GM21717 (cell line): ENCODE measurements at regions not wholly inside any gene's neighbourhood (a gene's known extent, or its start where the extent isn't known, plus 50 kb on each side); places are given as distances from the start of the nearest gene placed in this dataset.

ENCODE experiments used
- ATAC-seq: cut with Tn5 transposase; IDR thresholded peaks from one replicate; pipeline ENCODE4 v1.9.1; 2021; ENCODE audit warnings: mild to moderate bottlenecking, moderate library complexity; ENCODE audit not compliant: unreplicated experiment

DNA sequence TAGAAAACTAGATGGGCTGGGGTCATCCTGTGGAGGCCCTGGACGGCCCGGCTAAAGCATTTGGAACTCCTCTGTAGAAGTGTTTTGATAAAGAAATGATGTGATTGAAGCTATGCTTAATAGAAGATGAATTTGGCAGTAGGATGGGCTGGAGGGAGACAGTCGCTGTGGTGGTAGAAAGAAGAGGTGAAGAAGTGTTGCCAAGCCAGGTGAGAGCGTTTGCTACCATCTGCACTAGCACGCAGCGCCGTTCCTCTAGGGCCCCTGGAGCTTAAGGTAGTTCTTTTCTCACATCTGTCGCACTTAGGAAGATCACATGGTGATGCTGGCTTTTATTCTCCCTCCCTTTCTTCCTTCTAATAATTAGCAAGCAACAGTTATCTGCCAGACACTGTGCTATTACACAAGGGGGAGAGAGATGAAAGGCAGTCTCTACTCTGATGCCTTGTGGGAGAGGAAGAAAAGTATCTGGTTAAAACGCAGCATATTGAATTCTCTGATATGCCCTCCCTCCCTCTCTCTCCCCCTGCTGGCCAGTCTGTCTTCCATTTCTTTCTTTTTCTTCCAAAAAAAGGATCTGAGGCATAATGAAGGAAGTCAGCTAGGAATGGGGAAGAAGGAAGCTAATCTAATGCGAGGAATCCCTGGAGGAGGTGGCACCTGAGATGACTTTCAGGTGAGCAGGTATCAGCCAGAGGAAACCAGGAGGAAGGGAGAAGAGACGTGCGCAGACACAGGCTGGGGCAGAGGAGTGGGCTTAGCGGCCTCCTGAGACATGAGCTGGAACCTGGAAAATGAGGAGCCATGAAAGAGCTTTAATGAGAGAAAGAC, 162.3 kb upstream of the KLF14 start:
- no peak for ATAC-seq

GRCh38 chr7:130896898-130897514, 163.0 kb upstream of the KLF14 start:
- ATAC-seq = peak; percentile 51

GRCh38 chr7:130897515-130898419, 163.8 kb upstream of the KLF14 start:
- ATAC-seq = no peak

- no peak for ATAC-seq
These were observed 165.1 kb upstream of the KLF14 start for GRCh38 chr7:130899071-130899560.

GRCh38 chr7:130899638-130900401, 165.8 kb upstream of the KLF14 start:
- ATAC-seq = no peak

DNA sequence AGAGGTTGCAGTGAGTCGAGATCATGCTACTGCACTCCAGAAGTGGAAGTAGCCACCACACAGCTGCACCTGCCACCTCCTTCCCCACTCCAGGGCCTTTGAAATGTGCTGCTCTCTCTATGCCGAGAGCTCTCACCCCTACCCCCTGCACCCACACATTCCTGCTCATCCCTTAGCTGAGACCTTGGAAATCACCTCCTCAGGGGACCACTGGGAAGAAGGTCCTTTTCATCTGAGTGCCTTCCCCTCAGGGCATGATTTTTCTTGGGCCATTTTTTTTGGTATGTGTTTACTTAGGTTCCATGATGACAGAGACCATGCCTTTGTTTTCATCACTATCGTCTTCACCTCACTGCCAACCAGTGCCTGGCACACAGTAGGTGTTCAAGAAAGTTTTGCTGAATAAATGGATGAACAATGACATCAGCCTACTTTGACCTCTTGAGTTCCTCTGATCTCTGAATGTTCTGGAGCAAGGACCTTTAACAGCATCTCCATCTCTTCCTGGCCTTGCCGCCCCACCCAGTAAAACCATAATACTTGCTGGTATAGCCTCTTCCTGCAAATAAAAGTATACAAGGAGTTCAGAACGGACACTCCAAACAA, 166.6 kb upstream of the KLF14 start:
- ATAC-seq = no peak

DNA sequence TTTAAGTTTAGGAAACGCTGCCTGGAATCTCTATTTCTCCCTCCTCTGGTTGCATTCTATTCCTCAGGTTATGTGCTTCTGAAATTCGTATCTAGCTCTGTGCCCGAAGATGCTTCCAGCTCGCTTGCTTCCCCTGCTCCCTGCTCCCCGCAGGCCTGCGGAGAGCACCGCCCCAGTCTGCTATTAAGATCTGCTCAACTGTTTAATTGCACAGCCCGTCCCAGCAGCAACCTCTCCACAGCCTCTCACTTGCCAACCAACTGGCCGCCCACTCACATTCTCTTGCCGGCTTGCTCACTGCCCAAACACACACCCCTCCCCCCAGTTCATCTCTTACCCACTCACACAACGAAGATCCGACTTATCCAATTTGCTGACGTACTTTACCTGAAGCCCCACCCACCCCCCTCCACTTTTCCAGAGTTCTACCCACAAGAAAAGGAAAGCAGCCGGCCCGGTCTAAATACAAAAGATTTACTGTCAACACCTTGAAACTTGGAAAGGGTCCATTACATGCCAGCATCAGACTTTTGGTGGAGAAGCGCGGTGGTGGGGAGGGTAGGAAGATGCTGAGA, 167.3 kb upstream of the KLF14 start:
- no peak for ATAC-seq

GRCh38 chr7:130902755-130903357, 168.8 kb upstream of the KLF14 start:
- ATAC-seq = no peak

DNA sequence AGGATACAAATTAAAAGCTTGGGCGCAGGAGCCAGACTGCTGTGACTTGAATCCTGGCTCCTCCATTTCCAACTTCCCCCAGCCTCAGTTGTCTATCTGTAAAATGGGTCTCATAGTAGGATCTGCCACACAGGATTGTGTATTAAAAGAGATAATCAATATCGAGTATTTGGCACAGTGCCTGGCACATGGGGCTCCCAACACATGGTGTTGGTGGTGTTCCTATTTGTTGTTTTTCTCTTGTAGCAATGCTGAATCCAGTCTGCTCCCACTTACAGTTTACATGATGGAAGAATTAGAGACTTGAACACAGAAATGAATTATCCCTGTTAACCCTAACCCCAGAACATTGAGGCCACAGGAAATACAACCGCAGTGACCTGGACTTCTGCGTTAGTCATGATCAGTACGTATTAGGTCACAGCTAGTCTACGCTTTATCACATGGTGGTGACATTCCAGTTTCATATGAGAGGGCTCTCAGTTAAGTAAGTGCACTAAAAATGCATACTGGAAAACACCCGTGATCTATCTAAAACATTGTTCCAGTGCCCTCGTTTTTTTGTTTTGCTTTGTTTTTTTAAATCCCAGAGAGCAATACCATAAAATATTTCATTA, 169.5 kb upstream of the KLF14 start:
- no peak for ATAC-seq

- no peak for ATAC-seq
These were observed 170.2 kb upstream of the KLF14 start for GRCh38 chr7:130904031-130904757.

- ATAC-seq = no peak
These were observed 170.8 kb upstream of the KLF14 start for GRCh38 chr7:130904792-130905191.

DNA sequence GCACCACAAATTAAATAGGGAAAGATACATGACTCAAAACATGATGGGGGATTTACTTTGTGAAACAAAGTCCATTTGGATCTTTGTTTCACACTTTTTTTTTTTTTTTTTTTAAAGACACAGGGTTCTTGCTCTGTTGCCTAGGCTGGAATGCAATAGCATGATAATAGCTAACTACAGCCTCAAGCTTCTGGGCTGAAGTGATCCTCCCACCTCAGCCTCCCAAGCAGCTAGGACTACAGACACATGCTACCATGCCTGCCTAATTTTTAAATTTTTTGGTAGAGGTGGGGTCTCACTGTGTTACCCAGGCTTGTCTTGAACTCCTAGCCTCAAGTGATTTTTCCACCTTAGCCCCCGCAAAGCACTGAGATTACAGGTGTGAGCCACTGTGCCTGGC, 172.6 kb upstream of the KLF14 start:
- no peak for ATAC-seq

DNA sequence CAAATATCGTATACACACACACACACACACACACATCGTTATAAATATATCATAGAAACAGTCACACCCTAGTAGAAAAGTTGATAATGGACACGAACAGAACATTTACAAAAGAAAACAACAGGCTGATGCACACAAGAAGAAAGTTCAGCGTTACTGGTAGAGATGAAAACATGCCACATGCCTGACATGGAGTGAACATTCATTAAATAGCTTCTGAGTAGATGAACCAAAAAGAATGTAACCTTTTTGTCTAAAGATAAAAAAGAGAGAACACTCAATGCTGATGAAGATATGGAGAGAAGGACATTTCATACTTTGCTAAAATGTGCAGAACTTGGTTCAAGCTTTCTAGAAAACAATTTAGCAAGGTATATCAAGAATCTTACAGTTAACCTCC, 173.4 kb upstream of the KLF14 start:
- no peak for ATAC-seq

DNA sequence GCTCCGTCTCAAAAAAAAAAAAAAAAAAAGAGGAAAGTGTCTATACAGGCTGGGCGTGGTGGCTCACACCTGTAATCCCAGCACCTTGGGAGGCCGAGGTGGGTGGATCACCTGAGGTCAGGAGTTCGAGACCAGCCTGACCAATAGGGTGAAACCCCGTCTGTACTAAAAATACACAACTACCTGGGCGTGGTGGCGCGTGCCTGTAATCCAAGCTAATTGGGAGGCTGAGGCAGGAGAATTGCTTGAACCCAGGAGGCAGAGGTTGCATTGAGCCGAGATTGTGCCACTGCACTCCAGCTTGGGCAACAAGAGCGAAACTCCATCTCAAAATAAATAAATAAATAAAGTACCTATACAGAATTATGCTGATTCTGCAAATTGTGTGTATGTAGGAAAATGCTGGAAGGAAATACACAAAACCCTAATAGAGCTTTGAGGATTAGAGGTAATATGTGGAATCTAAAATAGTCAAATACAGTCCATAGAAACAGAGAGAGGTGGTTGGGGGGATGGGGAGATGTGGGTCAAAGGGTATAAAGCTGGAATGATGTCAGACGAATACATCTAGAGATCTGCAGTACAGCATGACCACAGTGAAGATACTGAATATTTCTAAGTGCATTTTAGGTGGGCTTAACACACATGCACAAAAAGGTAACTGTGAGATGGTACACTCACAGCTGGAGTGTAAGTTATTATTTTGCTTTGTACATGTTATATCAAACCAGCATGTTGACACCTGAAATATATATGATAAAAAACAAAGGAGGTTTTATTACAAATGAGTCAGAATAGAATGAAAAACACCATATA, 174.5 kb upstream of the KLF14 start:
- no peak for ATAC-seq

DNA sequence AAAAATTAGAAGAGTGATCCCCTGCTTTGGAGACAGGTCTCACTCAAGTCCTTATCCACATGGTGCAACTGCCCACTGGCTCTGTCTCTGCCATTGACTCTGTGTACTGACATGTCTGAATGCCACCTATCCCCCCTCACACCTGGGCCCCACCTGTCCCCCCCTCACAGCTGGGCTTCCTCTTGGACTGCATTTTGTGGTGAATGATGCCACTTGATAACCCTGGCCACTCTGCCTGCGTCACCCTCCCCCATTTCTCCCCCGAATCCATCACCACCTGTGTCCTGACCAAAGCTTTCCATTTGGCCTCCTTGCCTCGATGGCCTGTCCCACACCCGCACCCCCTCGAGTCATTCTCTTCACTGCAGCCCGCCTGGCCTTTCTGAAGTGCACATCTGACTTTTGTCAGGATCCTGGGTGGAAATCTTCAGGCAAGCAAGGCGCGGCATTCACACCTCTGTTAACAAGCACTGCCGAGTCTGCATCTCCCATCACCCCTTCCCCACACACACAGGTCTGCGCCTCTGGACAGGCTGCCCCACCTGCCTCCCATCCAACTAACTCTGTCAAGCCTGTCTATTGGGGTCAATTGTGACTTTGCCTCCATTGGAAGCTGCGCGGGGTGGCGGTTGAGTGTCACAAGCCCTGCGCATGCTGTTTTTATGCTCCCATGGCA, 175.3 kb upstream of the KLF14 start:
- no peak for ATAC-seq

GRCh38 chr7:130909881-130910672, 176.1 kb upstream of the KLF14 start:
- ATAC-seq = no peak
